ENCODE measurements at regions not wholly inside any gene's neighbourhood (a gene's known extent, or its start where the extent isn't known, plus 50 kb on each side); places are given as distances from the start of the nearest gene placed in this dataset.

DNA sequence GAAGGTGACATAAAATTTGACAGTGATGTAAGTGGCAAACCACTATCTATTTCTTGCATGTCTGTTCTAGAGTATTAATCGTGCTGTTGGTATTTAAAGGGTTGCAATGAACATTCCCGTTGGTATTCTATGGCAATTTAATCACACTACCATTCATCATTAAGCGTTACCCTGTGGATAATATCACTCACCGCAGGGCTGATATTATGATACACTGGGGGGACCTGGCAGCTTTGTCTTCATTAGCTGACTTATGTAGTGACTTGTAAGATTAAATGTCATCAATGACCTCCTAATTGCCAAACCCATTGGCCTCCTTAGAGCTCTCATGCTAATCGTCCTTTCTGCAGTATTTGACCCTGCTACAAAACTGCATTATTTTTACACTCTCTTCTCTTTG lies 624.5 kb upstream of the VSTM2A start:
- DNase-seq = no peak
- H3F3A ChIP-seq (ENCODE audit: insufficient read depth, low read depth) = no peaks in the 10 kb centered on the region
- no peak overlapping the region for H3K4me3 ChIP-seq
- no peaks in the 10 kb centered on the region for H3K9me3 ChIP-seq (ENCODE audit: insufficient read depth, low read depth)
- TF ChIP-seq, protein P1, sequence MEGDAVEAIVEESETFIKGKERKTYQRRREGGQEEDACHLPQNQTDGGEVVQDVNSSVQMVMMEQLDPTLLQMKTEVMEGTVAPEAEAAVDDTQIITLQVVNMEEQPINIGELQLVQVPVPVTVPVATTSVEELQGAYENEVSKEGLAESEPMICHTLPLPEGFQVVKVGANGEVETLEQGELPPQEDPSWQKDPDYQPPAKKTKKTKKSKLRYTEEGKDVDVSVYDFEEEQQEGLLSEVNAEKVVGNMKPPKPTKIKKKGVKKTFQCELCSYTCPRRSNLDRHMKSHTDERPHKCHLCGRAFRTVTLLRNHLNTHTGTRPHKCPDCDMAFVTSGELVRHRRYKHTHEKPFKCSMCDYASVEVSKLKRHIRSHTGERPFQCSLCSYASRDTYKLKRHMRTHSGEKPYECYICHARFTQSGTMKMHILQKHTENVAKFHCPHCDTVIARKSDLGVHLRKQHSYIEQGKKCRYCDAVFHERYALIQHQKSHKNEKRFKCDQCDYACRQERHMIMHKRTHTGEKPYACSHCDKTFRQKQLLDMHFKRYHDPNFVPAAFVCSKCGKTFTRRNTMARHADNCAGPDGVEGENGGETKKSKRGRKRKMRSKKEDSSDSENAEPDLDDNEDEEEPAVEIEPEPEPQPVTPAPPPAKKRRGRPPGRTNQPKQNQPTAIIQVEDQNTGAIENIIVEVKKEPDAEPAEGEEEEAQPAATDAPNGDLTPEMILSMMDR (conservative IDR thresholded peaks at IDR 0.05) = no peak
- no peak for TF ChIP-seq EZH2 (IDR thresholded peaks at IDR 0.05; ENCODE audit: low read depth)
- ChIA-PET POLR2A (ENCODE audit: unreplicated experiment) (no interaction called here), CTCF (no interaction called here)
- no peak overlapping the region for H2AFZ ChIP-seq
- H3K36me3 ChIP-seq (ENCODE audit: low read depth) = no peaks in the 10 kb centered on the region
- no peaks in the 10 kb centered on the region for H3K4me1 ChIP-seq (replicated peaks; ENCODE audit: insufficient read depth)
- H4K20me1 ChIP-seq (ENCODE audit: insufficient read depth) = no peaks in the 10 kb centered on the region
- intact Hi-C loops (cut with micrococcal nuclease; ENCODE audit: unreplicated experiment) = no loop called here
- BruUV-seq (replicated peaks) = no TSS peak
- H3K9me2 ChIP-seq (ENCODE audit: insufficient read depth) = no peaks in the 10 kb centered on the region
- H3K79me2 ChIP-seq (ENCODE audit: low read depth) = no peaks in the 10 kb centered on the region
- no peak overlapping the region for H3K4me2 ChIP-seq
- H3K27me3 ChIP-seq (ENCODE audit: insufficient read depth, low read depth) = no peaks in the 10 kb centered on the region
- no peak overlapping the region for H3K27ac ChIP-seq

DNA sequence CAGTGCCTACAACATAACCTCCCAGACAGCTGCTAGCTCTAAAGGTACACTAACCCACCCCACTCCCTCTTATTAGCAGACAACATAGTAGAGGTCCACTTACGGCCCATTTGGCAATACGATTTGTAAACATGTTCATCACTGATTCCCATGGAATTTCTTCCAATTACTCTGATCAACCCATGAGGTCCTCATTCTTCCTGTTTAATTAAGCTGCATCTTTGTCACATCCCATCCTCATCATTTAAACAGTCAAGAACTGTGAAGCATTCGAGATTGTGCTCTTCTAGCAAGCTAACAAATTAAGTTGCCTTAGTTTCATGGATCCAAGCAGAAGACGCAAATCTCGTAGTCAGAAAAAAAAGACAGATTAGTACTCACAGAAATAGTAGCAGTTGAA lies 622.2 kb upstream of the VSTM2A start:
- no peaks in the 10 kb centered on the region for H4K20me1 ChIP-seq (ENCODE audit: insufficient read depth)
- H3K36me3 ChIP-seq (ENCODE audit: low read depth) = no peaks in the 10 kb centered on the region
- no peak overlapping the region for H3K4me2 ChIP-seq
- no peak for DNase-seq
- intact Hi-C loops (cut with micrococcal nuclease; ENCODE audit: unreplicated experiment) = no loop called here
- H3F3A ChIP-seq (ENCODE audit: insufficient read depth, low read depth) = no peaks in the 10 kb centered on the region
- H3K9me2 ChIP-seq (ENCODE audit: insufficient read depth) = no peaks in the 10 kb centered on the region
- no peaks in the 10 kb centered on the region for H3K4me1 ChIP-seq (replicated peaks; ENCODE audit: insufficient read depth)
- POLR2A ChIA-PET (ENCODE audit: unreplicated experiment) = interaction anchor here (0.5 kb wide), 1 partner anchor 920 kb away, joined by 4 read pairs; no protein-coding TSS in a partner anchor
- CTCF ChIA-PET = interaction anchor here (0.6 kb wide), 1 partner anchor 112 kb away, joined by 4 read pairs; no protein-coding TSS in a partner anchor
- no peak overlapping the region for H3K27ac ChIP-seq
- no peaks in the 10 kb centered on the region for H3K9me3 ChIP-seq (ENCODE audit: insufficient read depth, low read depth)
- H3K4me3 ChIP-seq = no peak overlapping the region
- no peaks in the 10 kb centered on the region for H3K79me2 ChIP-seq (ENCODE audit: low read depth)
- H3K27me3 ChIP-seq (ENCODE audit: insufficient read depth, low read depth) = no peaks in the 10 kb centered on the region
- no peak overlapping the region for H2AFZ ChIP-seq
- no TSS peak for BruUV-seq (replicated peaks)
- TF ChIP-seq, protein P1 (conservative IDR thresholded peaks at IDR 0.05) = no peak
- no peak for TF ChIP-seq EZH2 (IDR thresholded peaks at IDR 0.05; ENCODE audit: low read depth)

DNA sequence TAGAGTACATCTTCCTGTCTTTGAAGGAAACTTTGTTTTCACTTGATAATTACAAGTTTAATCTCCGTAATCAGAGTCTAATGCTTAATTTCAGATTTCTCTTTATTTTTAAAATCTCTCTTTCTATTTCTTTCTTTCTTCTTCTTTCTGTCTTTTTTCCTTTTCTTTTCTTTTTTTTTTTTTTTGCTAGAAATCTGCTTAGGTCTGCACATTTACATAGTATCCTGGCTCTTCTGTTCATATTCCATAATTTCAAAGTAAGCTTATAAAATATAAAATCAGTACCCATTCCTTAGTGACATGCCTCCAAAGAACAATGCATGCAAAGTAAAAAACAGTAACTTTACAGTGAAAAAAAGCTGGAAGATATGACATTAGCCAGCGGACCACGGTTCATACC lies 601.7 kb upstream of the VSTM2A start:
- TF ChIP-seq, protein P1 (conservative IDR thresholded peaks at IDR 0.05) = no peak
- TF ChIP-seq EZH2 (IDR thresholded peaks at IDR 0.05; ENCODE audit: low read depth) = no peak
- H3F3A ChIP-seq (ENCODE audit: insufficient read depth, low read depth) = no peaks in the 10 kb centered on the region
- ChIA-PET CTCF (no interaction called here), POLR2A (ENCODE audit: unreplicated experiment) (no interaction called here)
- no peak for DNase-seq
- H3K27me3 ChIP-seq (ENCODE audit: insufficient read depth, low read depth) = no peaks in the 10 kb centered on the region
- intact Hi-C loops (cut with micrococcal nuclease; ENCODE audit: unreplicated experiment) = no loop called here
- no peak overlapping the region for H3K4me3 ChIP-seq
- no peaks in the 10 kb centered on the region for H4K20me1 ChIP-seq (ENCODE audit: insufficient read depth)
- no peaks in the 10 kb centered on the region for H3K36me3 ChIP-seq (ENCODE audit: low read depth)
- no peaks in the 10 kb centered on the region for H3K9me3 ChIP-seq (ENCODE audit: insufficient read depth, low read depth)
- H3K4me1 ChIP-seq (replicated peaks; ENCODE audit: insufficient read depth) = no peaks in the 10 kb centered on the region
- no peak overlapping the region for H3K4me2 ChIP-seq
- 0 out of 2 replicates have a peak, but pooled peaks cover 5% of the 10 kb centered on the region for H3K9me2 ChIP-seq (ENCODE audit: insufficient read depth)
- no peak overlapping the region for H2AFZ ChIP-seq
- H3K79me2 ChIP-seq (ENCODE audit: low read depth) = no peaks in the 10 kb centered on the region
- BruUV-seq (replicated peaks) = no TSS peak
- H3K27ac ChIP-seq = no peak overlapping the region
